A549 (cell line): ENCODE measurements at regions not wholly inside any gene's neighbourhood (a gene's known extent, or its start where the extent isn't known, plus 50 kb on each side); places are given as distances from the start of the nearest gene placed in this dataset.
"Not testable (repeated sequence)": the region's sequence is repeated elsewhere in the genome, so short reads cannot be mapped to it uniquely, and the experiment has no call there.

Experiments used
- CEBPB ChIP-seq, 2 experiments: fragments of >200 bp in 1 of 2; sonication (Bioruptor Twin) in 1 of 2; formaldehyde crosslinking in 1 of 2; IDR thresholded peaks; 2 replicates each; pipeline ENCODE4 v1.6.1; 2012 to 2016
- CHD2 ChIP-seq: fragments of 150-350 bp; IDR thresholded peaks from 2 replicates; pipeline ENCODE4 v1.6.1; 2014; ENCODE audit warnings: low read length; ENCODE audit not compliant: partially characterized antibody
- CTCF ChIP-seq: fragments of >200 bp; sonication (Bioruptor Twin); formaldehyde crosslinking; IDR thresholded peaks from 3 replicates; pipeline ENCODE4 v1.5.1; 2016
- EP300 ChIP-seq, 2 experiments: fragments of >200 bp; sonication (Bioruptor Twin); formaldehyde crosslinking; IDR thresholded peaks; 2 replicates in 1 of 2; 3 replicates in 1 of 2; pipeline ENCODE4 v1.6.1; 2016 to 2017
- HDAC2 ChIP-seq: fragments of 200-600 bp; sonication (generic); IDR thresholded peaks from 2 replicates; pipeline ENCODE4 v1.6.1; 2016
- MAFK ChIP-seq: fragments of 450-650 bp; IDR thresholded peaks from 2 replicates; pipeline ENCODE4 v1.6.1; 2014; ENCODE audit not compliant: partially characterized antibody
- PBX3 ChIP-seq: IDR thresholded peaks from 2 replicates; pipeline ENCODE4 v1.6.1; 2012
- POLR2A ChIP-seq: IDR thresholded peaks from 2 replicates; pipeline ENCODE4 v1.6.1; 2012; ENCODE audit warnings: mild to moderate bottlenecking, low read length
- REST ChIP-seq: fragments of 200-600 bp; sonication (generic); IDR thresholded peaks from 2 replicates; pipeline ENCODE4 v1.6.1; 2016; ENCODE audit warnings: antibody characterized with exemption, mild to moderate bottlenecking, moderate library complexity
- RFX5 ChIP-seq: fragments of 450-650 bp; IDR thresholded peaks from 2 replicates; pipeline ENCODE4 v1.7.1; 2014; ENCODE audit warnings: antibody characterized with exemption, mild to moderate bottlenecking, moderate library complexity
- SREBF2 ChIP-seq: fragments of 450-650 bp; IDR thresholded peaks from 2 replicates; pipeline ENCODE4 v1.6.1; 2014; ENCODE audit warnings: mild to moderate bottlenecking, moderate library complexity
- USF2 ChIP-seq: fragments of 450-650 bp; IDR thresholded peaks from 2 replicates; pipeline ENCODE4 v1.6.1; 2014; ENCODE audit warnings: antibody characterized with exemption

GRCh38 chr22:15920941-15921340 lies 231.1 kb downstream of the POTEH start:
- not testable (repeated sequence) for TF ChIP-seq PBX3; CTCF; CEBPB (IDR thresholded peaks at IDR 0.05); POLR2A; CHD2; REST; RFX5; HDAC2; MAFK; EP300 (IDR thresholded peaks at IDR 0.05); USF2; SREBF2
